ENCODE measurements at regions not wholly inside any gene's neighbourhood (a gene's known extent, or its start where the extent isn't known, plus 50 kb on each side); places are given as distances from the start of the nearest gene placed in this dataset.
A peak's percentile ranks its signal among the peaks of the same experiment; 100 is the strongest.

- DNase-seq (ENCODE audit: low read depth) = peak; percentile 7
- TF ChIP-seq CTCF (IDR thresholded peaks at IDR 0.05; ENCODE audit: insufficient read depth, low read length, poor library complexity, severe bottlenecking) = no peak
- no peaks in the 10 kb centered on the region for H3K27me3 ChIP-seq (ENCODE audit: control insufficient read depth, insufficient read depth, low read length)
- H3K4me3 ChIP-seq (ENCODE audit: low read depth, low read length) = no peak overlapping the region
- H3K36me3 ChIP-seq (ENCODE audit: control insufficient read depth, insufficient read depth, low read length) = no peaks in the 10 kb centered on the region
Observed at GRCh38 chr4:107148904-107149303, 112.8 kb upstream of the DKK2 start.

- TF ChIP-seq CTCF (IDR thresholded peaks at IDR 0.05; ENCODE audit: insufficient read depth, low read length, poor library complexity, severe bottlenecking) = no peak
- no peaks in the 10 kb centered on the region for H3K36me3 ChIP-seq (ENCODE audit: control insufficient read depth, insufficient read depth, low read length)
- DNase-seq (ENCODE audit: low read depth) = no peak
- no peaks in the 10 kb centered on the region for H3K27me3 ChIP-seq (ENCODE audit: control insufficient read depth, insufficient read depth, low read length)
- no peak overlapping the region for H3K4me3 ChIP-seq (ENCODE audit: low read depth, low read length)
Observed at GRCh38 chr4:107147873-107148272, 111.8 kb upstream of the DKK2 start.

GRCh38 chr4:107138433-107138832 is 102.3 kb upstream of the DKK2 start:
- no peak for DNase-seq (ENCODE audit: low read depth)
- Histone ChIP-seq H3K36me3 (ENCODE audit: control insufficient read depth, insufficient read depth, low read length) (no peaks in the 10 kb centered on the region), H3K4me3 (ENCODE audit: low read depth, low read length) (no peak overlapping the region), H3K27me3 (ENCODE audit: control insufficient read depth, insufficient read depth, low read length) (no peaks in the 10 kb centered on the region)
- no peak for TF ChIP-seq CTCF (IDR thresholded peaks at IDR 0.05; ENCODE audit: insufficient read depth, low read length, poor library complexity, severe bottlenecking)

GRCh38 chr4:107133965-107134653 is 98.0 kb upstream of the DKK2 start:
- Histone ChIP-seq H3K4me3 (ENCODE audit: low read depth, low read length) (no peak overlapping the region), H3K36me3 (ENCODE audit: control insufficient read depth, insufficient read depth, low read length) (no peaks in the 10 kb centered on the region), H3K27me3 (ENCODE audit: control insufficient read depth, insufficient read depth, low read length) (no peaks in the 10 kb centered on the region)
- no peak for DNase-seq (ENCODE audit: low read depth)
- TF ChIP-seq CTCF (IDR thresholded peaks at IDR 0.05; ENCODE audit: insufficient read depth, low read length, poor library complexity, severe bottlenecking) = no peak

GRCh38 chr4:107131295-107131694 is 95.2 kb upstream of the DKK2 start:
- no peaks in the 10 kb centered on the region for H3K36me3 ChIP-seq (ENCODE audit: control insufficient read depth, insufficient read depth, low read length)
- no peak overlapping the region for H3K4me3 ChIP-seq (ENCODE audit: low read depth, low read length)
- TF ChIP-seq CTCF (IDR thresholded peaks at IDR 0.05; ENCODE audit: insufficient read depth, low read length, poor library complexity, severe bottlenecking) = no peak
- peak; percentile 7 for DNase-seq (ENCODE audit: low read depth)
- no peaks in the 10 kb centered on the region for H3K27me3 ChIP-seq (ENCODE audit: control insufficient read depth, insufficient read depth, low read length)

GRCh38 chr4:107130157-107130556 is 94.0 kb upstream of the DKK2 start:
- no peak for DNase-seq (ENCODE audit: low read depth)
- Histone ChIP-seq H3K36me3 (ENCODE audit: control insufficient read depth, insufficient read depth, low read length) (no peaks in the 10 kb centered on the region), H3K4me3 (ENCODE audit: low read depth, low read length) (no peak overlapping the region), H3K27me3 (ENCODE audit: control insufficient read depth, insufficient read depth, low read length) (no peaks in the 10 kb centered on the region)
- TF ChIP-seq CTCF (IDR thresholded peaks at IDR 0.05; ENCODE audit: insufficient read depth, low read length, poor library complexity, severe bottlenecking) = no peak
